NCI-H69 (cell line): ENCODE measurements at regions not wholly inside any gene's neighbourhood (a gene's known extent, or its start where the extent isn't known, plus 50 kb on each side); places are given as distances from the start of the nearest gene placed in this dataset.

Source experiments
- DNase-seq: peaks from one replicate; lab custom pipeline; 2025; lab: John Stamatoyannopoulos, UW

DNA sequence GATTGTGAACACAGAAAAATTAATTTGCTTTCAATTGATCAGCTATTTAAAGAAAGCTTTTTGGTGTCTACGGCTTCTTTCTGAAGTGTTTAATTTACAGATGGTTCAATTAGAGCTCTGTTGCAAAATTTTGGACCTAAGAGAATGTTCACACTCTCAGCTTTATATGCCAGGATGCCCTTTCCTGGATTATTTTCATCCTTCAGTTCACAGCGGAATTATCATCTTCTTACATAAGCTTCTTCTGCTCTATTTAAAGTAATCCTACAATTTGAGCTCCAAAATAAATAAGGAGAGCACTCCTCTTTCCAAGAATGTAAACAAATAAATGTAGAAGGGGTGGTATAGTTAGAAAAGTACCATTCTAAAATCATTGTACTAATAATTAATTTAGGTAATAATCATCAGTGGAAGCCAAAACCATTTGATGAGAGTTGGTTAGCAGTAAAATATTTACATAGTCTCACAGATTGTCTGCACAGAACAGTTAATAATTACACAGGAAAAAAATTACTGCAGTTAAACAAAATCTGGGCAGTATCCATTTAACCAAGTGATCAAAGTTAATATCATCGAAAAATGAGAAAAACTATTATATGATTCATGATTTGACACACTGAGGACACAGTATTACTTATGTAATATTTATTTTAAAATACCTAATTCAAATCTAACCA, 298.0 kb upstream of the TMEM229A start:
- no peak for DNase-seq

- DNase-seq: no peak
Measured at GRCh38 chr7:124328774-124329173, 295.9 kb upstream of the TMEM229A start.

- no peak for DNase-seq
Measured at GRCh38 chr7:124324262-124324661, 291.4 kb upstream of the TMEM229A start.

- DNase-seq: no peak
Measured at GRCh38 chr7:124323597-124323996, 290.7 kb upstream of the TMEM229A start.

GRCh38 chr7:124322561-124322960, 289.7 kb upstream of the TMEM229A start:
- no peak for DNase-seq

GRCh38 chr7:124318721-124319450, 286.0 kb upstream of the TMEM229A start:
- no peak for DNase-seq

DNA sequence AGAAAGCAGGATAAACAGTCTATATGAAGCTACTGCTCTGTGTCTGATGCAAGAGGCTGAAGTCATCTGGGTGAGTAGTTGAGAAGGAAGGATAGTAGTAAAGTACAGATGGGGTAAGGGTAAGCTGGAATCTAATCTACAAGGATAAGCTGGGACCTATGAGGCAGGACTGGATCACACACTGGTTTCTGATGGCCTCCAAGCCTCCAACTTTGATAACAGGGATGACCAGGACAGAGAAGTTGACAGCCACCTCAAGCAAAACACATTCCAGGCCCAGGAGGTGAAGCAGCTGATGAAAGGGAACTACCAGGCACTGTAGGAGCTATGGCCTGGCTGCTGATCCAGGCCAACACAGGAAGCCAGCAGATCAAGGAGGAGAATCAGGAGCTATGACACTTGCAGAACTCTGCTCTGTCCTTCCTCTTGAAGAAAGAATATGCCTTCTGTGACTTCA, 278.1 kb upstream of the TMEM229A start:
- DNase-seq: peak; percentile 15

- no peak for DNase-seq
Measured at GRCh38 chr7:124308384-124308783, 275.5 kb upstream of the TMEM229A start.

DNA sequence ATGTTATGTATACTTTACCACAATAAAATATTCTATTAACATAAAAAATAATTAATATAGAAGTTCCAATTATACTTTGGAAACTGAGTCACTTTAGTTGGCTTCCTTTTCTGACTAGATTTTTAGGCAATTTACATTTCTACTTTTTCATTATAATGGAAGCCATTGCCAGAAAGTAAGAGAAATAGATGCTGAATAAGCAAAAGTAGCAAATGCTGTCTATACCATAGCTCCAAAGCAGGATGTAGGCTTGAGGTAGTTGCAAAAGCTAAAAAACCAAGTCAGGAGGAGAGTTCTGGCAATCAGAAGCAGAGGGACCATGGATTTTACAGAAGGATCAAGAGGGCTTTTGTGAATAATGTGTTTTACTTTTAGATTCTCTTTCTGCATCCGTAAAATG, 262.4 kb upstream of the TMEM229A start:
- DNase-seq: no peak

- DNase-seq: no peak
Measured at GRCh38 chr7:124284937-124285336, 252.1 kb upstream of the TMEM229A start.

DNA sequence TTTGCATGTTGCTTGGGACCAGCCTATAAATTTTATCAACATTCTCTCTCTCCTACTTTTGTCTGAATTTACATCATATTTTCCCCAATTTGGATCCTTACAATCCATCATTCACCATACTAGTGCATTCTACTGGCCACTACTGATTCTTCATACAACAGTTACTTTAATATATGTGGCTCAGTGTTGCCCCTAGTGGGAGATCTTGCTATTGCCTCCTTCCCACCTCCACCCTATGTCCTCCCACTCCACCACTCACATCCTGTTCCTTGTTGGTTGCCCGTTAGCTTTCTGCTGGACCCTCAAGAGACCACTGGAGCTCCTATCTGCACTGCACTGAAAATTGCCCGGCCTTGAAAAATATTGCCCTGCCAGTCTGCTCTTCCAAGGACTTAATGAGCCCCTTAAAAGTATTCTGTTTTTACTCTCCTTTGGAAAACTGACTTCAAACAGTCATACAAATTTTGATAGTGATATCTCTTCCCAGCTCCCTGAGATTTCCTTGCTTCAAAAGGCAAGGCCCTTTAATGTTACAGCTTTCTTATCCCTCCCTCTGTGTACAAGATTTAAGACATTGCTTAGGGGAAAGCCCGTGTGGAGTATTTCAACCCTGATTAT, 243.2 kb upstream of the TMEM229A start:
- DNase-seq: peak; percentile 68

DNA sequence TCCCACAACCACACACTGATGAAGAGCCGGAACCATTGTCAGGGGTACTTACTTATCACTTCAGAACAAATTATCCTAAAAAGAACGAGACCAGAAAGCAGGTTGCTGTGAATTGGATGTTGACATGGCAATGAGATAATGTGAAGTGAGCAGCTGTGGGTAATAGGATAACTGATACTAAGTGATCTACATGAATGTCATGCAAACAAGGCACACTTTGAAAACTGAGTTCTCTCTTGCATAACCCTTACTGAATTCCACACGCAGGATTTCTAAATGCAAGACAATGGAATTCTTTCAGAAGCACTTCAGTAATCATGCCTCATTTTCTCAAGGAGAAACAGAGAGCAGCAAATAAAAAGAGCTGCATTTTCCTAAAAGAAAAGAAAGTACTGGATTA, 242.5 kb upstream of the TMEM229A start:
- peak; percentile 32 for DNase-seq

DNA sequence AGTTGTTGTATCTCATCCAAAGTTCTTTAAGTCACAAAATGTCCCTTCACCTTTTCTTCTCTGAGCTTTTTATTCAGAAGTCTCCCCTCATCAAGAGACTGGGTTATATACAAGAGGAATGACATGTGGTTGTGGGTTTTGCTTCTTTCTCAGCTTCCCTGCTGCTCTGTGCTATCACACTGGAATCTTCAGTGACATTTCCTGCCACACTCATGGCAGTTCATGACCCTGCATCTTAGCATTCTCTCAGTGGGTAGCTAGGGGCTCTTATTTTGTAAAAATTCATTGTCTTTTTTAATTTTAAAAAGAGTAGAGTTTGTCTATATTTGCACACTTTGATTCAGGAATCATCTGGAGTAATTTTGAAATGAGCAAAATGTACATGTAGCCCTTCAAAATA, 236.9 kb upstream of the TMEM229A start:
- DNase-seq: no peak

- DNase-seq: no peak
Measured at GRCh38 chr7:124267154-124267553, 234.3 kb upstream of the TMEM229A start.

DNA sequence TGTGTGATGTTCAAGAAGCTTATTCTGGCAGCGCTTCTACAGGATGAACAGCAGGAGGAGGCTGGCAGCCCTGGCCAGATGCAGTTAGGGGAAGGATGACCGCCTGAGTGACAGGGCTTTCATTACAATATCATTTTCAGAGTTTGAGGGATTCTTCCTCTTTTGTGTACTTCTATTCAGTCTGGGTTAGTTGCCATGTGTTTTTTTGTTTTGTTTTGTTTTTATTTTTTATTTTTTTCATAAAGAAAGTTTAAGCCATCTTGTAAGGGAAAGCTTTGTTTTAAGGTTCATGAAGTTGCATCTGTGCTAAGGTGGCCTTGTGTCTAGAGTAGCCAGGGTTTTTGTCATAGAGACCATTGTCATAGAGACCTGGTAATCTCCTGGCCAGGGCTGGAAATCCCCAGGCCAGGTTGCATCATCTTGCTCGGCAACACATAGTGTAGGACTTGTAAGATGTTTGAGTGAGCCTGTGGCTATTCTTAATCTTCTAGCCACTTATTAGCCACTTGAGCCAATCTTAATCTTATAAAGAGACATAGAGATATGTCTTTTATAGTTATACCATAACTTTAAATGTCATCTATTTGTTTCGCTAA, 230.5 kb upstream of the TMEM229A start:
- peak; percentile 52 for DNase-seq

DNA sequence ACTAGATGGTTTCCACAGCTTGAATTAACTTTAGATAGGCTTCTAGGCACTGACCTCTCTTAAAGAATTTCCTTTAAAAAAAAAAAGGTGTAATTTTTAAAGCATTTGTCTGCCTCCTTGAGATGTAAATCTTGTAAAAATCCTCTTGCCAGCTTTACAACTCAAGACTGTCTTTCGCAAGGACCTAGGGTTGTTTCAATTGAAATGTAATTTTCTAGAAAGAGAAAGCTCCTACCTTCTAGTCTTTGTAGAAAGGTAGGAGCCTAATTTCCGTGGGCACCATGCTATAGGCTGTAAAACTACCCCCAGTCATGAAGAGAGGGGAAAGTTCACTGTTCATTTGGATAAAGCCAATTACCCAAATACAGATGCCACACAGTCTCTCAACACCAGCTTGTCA, 228.8 kb upstream of the TMEM229A start:
- no peak for DNase-seq

- no peak for DNase-seq
Measured at GRCh38 chr7:124257638-124258308, 224.9 kb upstream of the TMEM229A start.

GRCh38 chr7:124255041-124255655, 222.3 kb upstream of the TMEM229A start:
- DNase-seq: no peak

GRCh38 chr7:124254396-124254795, 221.5 kb upstream of the TMEM229A start:
- no peak for DNase-seq

GRCh38 chr7:124251636-124252035, 218.8 kb upstream of the TMEM229A start:
- peak; percentile 32 for DNase-seq

DNA sequence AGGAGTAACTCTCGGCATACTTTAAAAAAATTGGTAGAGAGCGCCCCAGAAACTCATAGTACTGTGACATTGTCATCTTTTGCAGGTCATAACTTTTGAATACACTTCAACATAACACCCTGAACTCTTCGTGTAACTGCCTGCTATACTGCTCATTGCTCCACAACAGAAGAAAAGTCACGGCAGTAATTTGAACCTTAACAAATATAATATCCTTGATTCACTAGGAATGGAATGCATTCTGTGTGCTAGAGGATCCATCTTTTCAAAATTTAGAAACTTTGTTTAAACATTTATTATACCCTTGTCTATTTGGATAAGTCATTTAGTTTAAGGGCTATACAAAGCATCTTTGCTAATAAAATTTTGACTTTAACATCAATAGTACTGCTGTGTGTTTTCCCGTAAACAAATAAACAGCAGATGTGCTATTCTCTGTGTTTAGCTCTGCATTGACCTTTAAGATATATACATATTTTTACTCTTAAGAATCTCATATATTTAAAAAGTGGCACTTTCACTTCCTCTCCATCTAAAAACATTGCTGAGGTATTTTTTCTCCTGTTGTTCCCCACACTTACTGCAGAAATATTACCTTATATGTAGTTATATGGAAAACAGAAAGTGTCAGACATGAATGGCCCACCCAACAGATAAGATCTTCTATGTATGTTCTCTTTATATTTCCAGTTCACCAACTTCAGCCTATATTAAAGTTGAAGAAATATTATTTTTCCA, 217.6 kb upstream of the TMEM229A start:
- no peak for DNase-seq
